ENCODE measurements at regions not wholly inside any gene's neighbourhood (a gene's known extent, or its start where the extent isn't known, plus 50 kb on each side); places are given as distances from the start of the nearest gene placed in this dataset.

- TF ChIP-seq, protein P1, sequence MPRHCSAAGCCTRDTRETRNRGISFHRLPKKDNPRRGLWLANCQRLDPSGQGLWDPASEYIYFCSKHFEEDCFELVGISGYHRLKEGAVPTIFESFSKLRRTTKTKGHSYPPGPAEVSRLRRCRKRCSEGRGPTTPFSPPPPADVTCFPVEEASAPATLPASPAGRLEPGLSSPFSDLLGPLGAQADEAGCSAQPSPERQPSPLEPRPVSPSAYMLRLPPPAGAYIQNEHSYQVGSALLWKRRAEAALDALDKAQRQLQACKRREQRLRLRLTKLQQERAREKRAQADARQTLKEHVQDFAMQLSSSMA (CRISPR knock-in tag; IDR thresholded peaks at IDR 0.05) = no peak
- TF ChIP-seq TCF3 (CRISPR knock-in tag; IDR thresholded peaks at IDR 0.05) = no peak
- TF ChIP-seq RBM14 (IDR thresholded peaks at IDR 0.05; ENCODE audit: borderline replicate concordance, insufficient read depth, low read depth, low read length) = no peak
- TF ChIP-seq KLF6 (CRISPR knock-in tag; IDR thresholded peaks at IDR 0.05; ENCODE audit: borderline replicate concordance) = no peak
- TF ChIP-seq, protein P2, sequence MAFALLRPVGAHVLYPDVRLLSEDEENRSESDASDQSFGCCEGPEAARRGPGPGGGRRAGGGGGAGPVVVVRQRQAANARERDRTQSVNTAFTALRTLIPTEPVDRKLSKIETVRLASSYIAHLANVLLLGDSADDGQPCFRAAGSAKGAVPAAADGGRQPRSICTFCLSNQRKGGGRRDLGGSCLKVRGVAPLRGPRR (CRISPR knock-in tag; IDR thresholded peaks at IDR 0.05) = no peak
- no peak for TF ChIP-seq ETV1 (tag; conservative IDR thresholded peaks at IDR 0.05; ENCODE audit: low read depth)
- TF ChIP-seq NRF1 (conservative IDR thresholded peaks at IDR 0.05 in 1 of 2, IDR thresholded peaks at IDR 0.05 in 1 of 2) = no peak
- TF ChIP-seq SMARCE1 (IDR thresholded peaks at IDR 0.05) = no peak
- TF ChIP-seq SMARCC2 (IDR thresholded peaks at IDR 0.05; ENCODE audit: low read depth) = no peak
- TF ChIP-seq ZNF79 (CRISPR knock-in tag; IDR thresholded peaks at IDR 0.05; ENCODE audit: low read depth) = no peak
- TF ChIP-seq CHD2 (IDR thresholded peaks at IDR 0.05; ENCODE audit: low read depth, low read length) = no peak
These were observed 477.8 kb downstream of the HINT1 start (continued) for GRCh38 chr5:130687085-130687733.

DNA sequence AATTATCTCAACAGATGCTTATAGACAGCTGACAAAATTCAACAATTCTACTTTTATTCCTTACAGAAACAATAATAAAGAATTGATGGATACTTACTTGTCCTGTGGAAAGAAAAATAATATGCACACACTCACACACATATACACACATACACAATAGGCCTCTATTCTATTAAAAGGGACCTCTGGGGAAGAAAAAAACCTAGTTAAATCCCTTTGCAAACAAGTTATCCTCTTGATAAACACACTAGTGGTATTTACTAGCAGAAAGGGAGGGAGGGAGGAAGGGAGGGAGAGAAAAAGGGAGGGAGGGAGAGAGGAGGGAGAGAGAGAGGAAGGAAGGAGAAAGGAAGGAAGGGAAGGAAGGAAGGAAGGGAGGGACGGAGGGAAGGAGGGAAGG, 486.4 kb downstream of the HINT1 start:
- Histone ChIP-seq H3K27ac (ENCODE audit: extremely low read depth, low read depth, low read length) (no peak overlapping the region), H2AFZ (ENCODE audit: low read depth, low read length) (no peak overlapping the region), H3K36me3 (ENCODE audit: control insufficient read depth, insufficient read depth, low read length) (no peaks in the 10 kb centered on the region), H3K9ac (ENCODE audit: insufficient read depth in 1 of 2, low read depth in 2 of 2, low read length in 2 of 2) (no peak overlapping the region), H3K27me3 (ENCODE audit: control insufficient read depth in 2 of 2, insufficient read depth in 2 of 2, low read length in 2 of 2) (no peaks in the 10 kb centered on the region), H3K79me2 (ENCODE audit: control insufficient read depth, insufficient read depth, low read length) (no peaks in the 10 kb centered on the region), H3K4me2 (ENCODE audit: insufficient read depth, low read length) (no peak overlapping the region), H3K4me3 (no peak overlapping the region), H3K4me1 (replicated peaks in 1 of 2; ENCODE audit: control insufficient read depth in 2 of 2, insufficient read depth in 2 of 2, low read length in 2 of 2) (no peaks in the 10 kb centered on the region), H4K20me1 (replicated peaks; ENCODE audit: control insufficient read depth, insufficient read depth, low read length) (no peaks in the 10 kb centered on the region), H3K9me3 (replicated peaks; ENCODE audit: control insufficient read depth, insufficient read depth, low read depth, low read length) (no peaks in the 10 kb centered on the region), H3K9me1 (ENCODE audit: control insufficient read depth, insufficient read depth, low read length) (no peaks in the 10 kb centered on the region)
- no CpG with 5 or more reads among the region's 1 CpG for WGBS (ENCODE audit: insufficient coverage, low coverage, missing lambda C conversion rate)
- ChIA-PET CTCF (ENCODE audit: low intra/inter-chr PET ratio) (no interaction called here), POLR2A (no interaction called here)
- FAIRE-seq (no peak), DNase-seq (ENCODE audit: extremely low read depth in 1 of 4, low spot score in 3 of 4) (no peak), ATAC-seq (no peak)
- in situ Hi-C loops (cut with MboI) (no loop called here), intact Hi-C loops (cut with micrococcal nuclease) (no loop called here)
- BruUV-seq (replicated peaks) = no TSS peak
- TF ChIP-seq, protein P3, sequence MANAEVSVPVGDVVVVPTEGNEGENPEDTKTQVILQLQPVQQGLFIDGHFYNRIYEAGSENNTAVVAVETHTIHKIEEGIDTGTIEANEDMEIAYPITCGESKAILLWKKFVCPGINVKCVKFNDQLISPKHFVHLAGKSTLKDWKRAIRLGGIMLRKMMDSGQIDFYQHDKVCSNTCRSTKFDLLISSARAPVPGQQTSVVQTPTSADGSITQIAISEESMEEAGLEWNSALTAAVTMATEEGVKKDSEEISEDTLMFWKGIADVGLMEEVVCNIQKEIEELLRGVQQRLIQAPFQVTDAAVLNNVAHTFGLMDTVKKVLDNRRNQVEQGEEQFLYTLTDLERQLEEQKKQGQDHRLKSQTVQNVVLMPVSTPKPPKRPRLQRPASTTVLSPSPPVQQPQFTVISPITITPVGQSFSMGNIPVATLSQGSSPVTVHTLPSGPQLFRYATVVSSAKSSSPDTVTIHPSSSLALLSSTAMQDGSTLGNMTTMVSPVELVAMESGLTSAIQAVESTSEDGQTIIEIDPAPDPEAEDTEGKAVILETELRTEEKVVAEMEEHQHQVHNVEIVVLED (CRISPR knock-in tag; IDR thresholded peaks at IDR 0.05) = no peak
- no peak for TF ChIP-seq E2F4 (CRISPR knock-in tag; IDR thresholded peaks at IDR 0.05; ENCODE audit: low read depth)
- TF ChIP-seq, protein P4, sequence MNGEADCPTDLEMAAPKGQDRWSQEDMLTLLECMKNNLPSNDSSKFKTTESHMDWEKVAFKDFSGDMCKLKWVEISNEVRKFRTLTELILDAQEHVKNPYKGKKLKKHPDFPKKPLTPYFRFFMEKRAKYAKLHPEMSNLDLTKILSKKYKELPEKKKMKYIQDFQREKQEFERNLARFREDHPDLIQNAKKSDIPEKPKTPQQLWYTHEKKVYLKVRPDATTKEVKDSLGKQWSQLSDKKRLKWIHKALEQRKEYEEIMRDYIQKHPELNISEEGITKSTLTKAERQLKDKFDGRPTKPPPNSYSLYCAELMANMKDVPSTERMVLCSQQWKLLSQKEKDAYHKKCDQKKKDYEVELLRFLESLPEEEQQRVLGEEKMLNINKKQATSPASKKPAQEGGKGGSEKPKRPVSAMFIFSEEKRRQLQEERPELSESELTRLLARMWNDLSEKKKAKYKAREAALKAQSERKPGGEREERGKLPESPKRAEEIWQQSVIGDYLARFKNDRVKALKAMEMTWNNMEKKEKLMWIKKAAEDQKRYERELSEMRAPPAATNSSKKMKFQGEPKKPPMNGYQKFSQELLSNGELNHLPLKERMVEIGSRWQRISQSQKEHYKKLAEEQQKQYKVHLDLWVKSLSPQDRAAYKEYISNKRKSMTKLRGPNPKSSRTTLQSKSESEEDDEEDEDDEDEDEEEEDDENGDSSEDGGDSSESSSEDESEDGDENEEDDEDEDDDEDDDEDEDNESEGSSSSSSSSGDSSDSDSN (IDR thresholded peaks at IDR 0.05; ENCODE audit: borderline replicate concordance in 1 of 2, low read depth in 2 of 2, low read length in 2 of 2) = no peak
- no peak for TF ChIP-seq SMARCB1 (IDR thresholded peaks at IDR 0.05; ENCODE audit: insufficient read length, low read depth)
- no peak for TF ChIP-seq OTX1 (CRISPR knock-in tag; IDR thresholded peaks at IDR 0.05)
